ENCODE measurements at regions not wholly inside any gene's neighbourhood (a gene's known extent, or its start where the extent isn't known, plus 50 kb on each side); places are given as distances from the start of the nearest gene placed in this dataset.

DNA sequence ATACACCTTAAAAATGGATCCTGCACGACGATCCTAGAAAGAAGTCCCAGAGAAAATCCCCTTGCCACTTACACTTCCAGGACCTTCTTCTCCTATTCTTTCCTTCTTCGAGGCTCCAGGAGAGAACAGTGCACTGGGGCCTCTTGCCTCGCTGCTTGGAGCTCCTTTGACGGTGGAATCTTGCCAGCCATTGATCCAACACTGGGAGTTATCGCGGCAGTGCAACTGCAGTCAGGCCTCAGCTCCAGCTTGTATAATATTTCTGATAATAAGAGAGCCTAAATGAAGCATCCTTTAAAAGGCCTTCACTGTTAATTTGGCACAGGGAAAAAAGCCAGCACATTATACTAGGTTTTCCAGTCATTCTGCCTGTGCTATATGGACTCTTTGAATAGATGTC is 216.9 kb upstream of the PARD3B start:
- Histone ChIP-seq H3K36me3 (no peaks in the 10 kb centered on the region), H3K27me3 (no peaks in the 10 kb centered on the region), H3K4me3 (no peak overlapping the region), H3K27ac (no peak overlapping the region), H3K9me3 (no peaks in the 10 kb centered on the region), H3K4me1 (peaks cover 0 to 6% of the 10 kb centered on the region in 2 donors)
- TF ChIP-seq, protein P1, sequence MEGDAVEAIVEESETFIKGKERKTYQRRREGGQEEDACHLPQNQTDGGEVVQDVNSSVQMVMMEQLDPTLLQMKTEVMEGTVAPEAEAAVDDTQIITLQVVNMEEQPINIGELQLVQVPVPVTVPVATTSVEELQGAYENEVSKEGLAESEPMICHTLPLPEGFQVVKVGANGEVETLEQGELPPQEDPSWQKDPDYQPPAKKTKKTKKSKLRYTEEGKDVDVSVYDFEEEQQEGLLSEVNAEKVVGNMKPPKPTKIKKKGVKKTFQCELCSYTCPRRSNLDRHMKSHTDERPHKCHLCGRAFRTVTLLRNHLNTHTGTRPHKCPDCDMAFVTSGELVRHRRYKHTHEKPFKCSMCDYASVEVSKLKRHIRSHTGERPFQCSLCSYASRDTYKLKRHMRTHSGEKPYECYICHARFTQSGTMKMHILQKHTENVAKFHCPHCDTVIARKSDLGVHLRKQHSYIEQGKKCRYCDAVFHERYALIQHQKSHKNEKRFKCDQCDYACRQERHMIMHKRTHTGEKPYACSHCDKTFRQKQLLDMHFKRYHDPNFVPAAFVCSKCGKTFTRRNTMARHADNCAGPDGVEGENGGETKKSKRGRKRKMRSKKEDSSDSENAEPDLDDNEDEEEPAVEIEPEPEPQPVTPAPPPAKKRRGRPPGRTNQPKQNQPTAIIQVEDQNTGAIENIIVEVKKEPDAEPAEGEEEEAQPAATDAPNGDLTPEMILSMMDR (IDR thresholded peaks at IDR 0.05 in 4 of 5, conservative IDR thresholded peaks at IDR 0.05 in 1 of 5), result no peak
- no peak for TF ChIP-seq POLR2A (IDR thresholded peaks at IDR 0.05)
- in situ Hi-C loops (cut with MboI; ENCODE audit: low sequenced_read_pairs in 4 of 4) (loop anchor here in 3 of 4 donors (5.0 to 25.0 kb wide), 5 partner anchors 359 to 1584 kb away; no protein-coding TSS in a partner anchor), intact Hi-C loops (cut with DNase I; ENCODE audit: low total_unique reads) (loop anchor here (10.0 kb wide), 2 partner anchors 1346 to 1616 kb away; no protein-coding TSS in a partner anchor)
- ATAC-seq, result no peak
- DNase-seq, result no peak

DNA sequence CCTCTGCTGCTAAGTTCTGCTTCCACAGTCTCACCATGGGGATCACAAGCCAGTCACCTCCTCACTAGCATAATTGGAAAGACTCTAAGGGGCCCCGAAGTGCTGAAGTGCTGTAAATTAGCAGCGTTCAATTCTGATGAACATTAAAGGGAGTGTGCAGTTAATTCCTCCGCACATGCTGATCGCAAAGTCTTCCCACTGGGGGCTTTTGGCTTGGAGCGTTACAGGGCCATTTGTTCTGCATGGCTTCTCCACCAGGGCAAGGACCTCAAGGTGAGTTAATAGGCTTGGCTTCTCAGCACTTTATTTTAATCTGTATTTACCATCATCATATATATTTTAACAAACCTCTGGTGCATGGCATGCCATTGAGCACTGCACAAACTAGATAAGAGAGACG is 216.3 kb upstream of the PARD3B start:
- no peak overlapping the region for H3K27ac ChIP-seq
- H3K4me1 ChIP-seq, result peaks cover 0 to 3% of the 10 kb centered on the region in 2 donors
- in situ Hi-C loops (cut with MboI; ENCODE audit: low sequenced_read_pairs in 4 of 4), result loop anchor here in 3 of 4 donors (5.0 to 25.0 kb wide), 5 partner anchors 358 to 1583 kb away; no protein-coding TSS in a partner anchor
- H3K9me3 ChIP-seq, result no peaks in the 10 kb centered on the region
- TF ChIP-seq POLR2A (IDR thresholded peaks at IDR 0.05), result no peak
- TF ChIP-seq, protein P1 (IDR thresholded peaks at IDR 0.05 in 4 of 5, conservative IDR thresholded peaks at IDR 0.05 in 1 of 5), result no peak
- DNase-seq, result no peak
- intact Hi-C loops (cut with DNase I; ENCODE audit: low total_unique reads), result loop anchor here (10.0 kb wide), 2 partner anchors 1346 to 1616 kb away; no protein-coding TSS in a partner anchor
- no peak for ATAC-seq
- no peak overlapping the region for H3K4me3 ChIP-seq
- H3K36me3 ChIP-seq, result no peaks in the 10 kb centered on the region
- H3K27me3 ChIP-seq, result no peaks in the 10 kb centered on the region

DNA sequence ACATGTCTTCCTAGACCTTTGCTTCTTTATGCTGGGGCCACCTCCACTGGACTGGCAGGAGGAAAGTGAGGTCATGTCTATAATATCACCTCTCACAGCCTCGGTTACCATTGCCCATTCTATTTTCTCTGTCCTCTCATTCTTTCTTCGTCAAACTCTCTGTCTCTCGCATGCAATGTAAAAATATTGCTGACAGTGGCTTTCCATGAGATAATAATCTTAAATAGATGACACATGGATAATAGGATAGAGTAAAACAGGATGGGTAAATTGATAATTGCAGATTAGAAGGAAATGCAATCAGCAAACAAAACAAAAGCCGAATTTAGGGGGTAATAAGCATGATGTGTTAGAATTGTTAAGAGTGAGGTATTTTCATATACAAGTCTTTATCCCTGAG is 215.7 kb upstream of the PARD3B start:
- ATAC-seq, result no peak
- DNase-seq, result no peak
- Histone ChIP-seq H3K27ac (no peak overlapping the region), H3K9me3 (no peaks in the 10 kb centered on the region), H3K4me3 (no peak overlapping the region), H3K27me3 (no peaks in the 10 kb centered on the region), H3K4me1 (peaks cover 0 to 3% of the 10 kb centered on the region in 2 donors), H3K36me3 (no peaks in the 10 kb centered on the region)
- in situ Hi-C loops (cut with MboI; ENCODE audit: low sequenced_read_pairs in 4 of 4) (loop anchor here in 3 of 4 donors (5.0 to 25.0 kb wide), 5 partner anchors 358 to 1583 kb away; no protein-coding TSS in a partner anchor), intact Hi-C loops (cut with DNase I; ENCODE audit: low total_unique reads) (loop anchor here (10.0 kb wide), 2 partner anchors 1345 to 1615 kb away; no protein-coding TSS in a partner anchor)
- TF ChIP-seq, protein P1 (IDR thresholded peaks at IDR 0.05 in 4 of 5, conservative IDR thresholded peaks at IDR 0.05 in 1 of 5), result no peak
- TF ChIP-seq POLR2A (IDR thresholded peaks at IDR 0.05), result no peak

DNA sequence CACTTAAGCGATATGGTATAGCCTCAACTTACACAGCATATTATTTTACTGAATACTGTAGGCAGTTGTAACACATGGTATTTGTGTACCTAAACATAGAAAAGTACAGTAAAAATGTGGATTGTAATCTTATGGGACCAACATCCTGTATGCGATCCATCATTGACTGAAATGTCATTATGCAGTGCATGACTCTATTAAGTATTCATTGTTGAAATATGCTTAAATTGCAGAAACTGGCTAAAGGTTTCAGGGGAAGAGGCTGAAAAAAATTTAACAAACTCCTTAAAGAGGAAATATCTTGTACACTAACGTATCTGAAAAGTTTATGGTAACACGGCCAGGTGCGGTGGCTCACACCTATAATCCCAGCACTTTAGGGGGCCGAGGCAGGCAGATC is 214.1 kb upstream of the PARD3B start:
- DNase-seq, result no peak
- no peaks in the 10 kb centered on the region for H3K4me1 ChIP-seq
- H3K27ac ChIP-seq, result no peak overlapping the region
- no peaks in the 10 kb centered on the region for H3K36me3 ChIP-seq
- ATAC-seq, result no peak
- H3K27me3 ChIP-seq, result no peaks in the 10 kb centered on the region
- no peaks in the 10 kb centered on the region for H3K9me3 ChIP-seq
- intact Hi-C loops (cut with DNase I; ENCODE audit: low total_unique reads), result no loop called here
- no peak for TF ChIP-seq POLR2A (IDR thresholded peaks at IDR 0.05)
- TF ChIP-seq, protein P1 (IDR thresholded peaks at IDR 0.05 in 4 of 5, conservative IDR thresholded peaks at IDR 0.05 in 1 of 5), result no peak
- H3K4me3 ChIP-seq, result no peak overlapping the region
- in situ Hi-C loops (cut with MboI; ENCODE audit: low sequenced_read_pairs in 4 of 4), result loop anchor here in 3 of 4 donors (10.0 to 25.0 kb wide), 3 partner anchors 354 to 1581 kb away; no protein-coding TSS in a partner anchor
